OCI-LY1 (cell line): ENCODE measurements at regions not wholly inside any gene's neighbourhood (a gene's known extent, or its start where the extent isn't known, plus 50 kb on each side); places are given as distances from the start of the nearest gene placed in this dataset.

ENCODE experiments used
- H2AFZ ChIP-seq: fragments of 200-600 bp; sonication (generic), shearing (Covaris generic); 2 replicates; pipeline ENCODE4 v1.6.0; 2014; ENCODE audit warnings: antibody characterized with exemption, mild to moderate bottlenecking, low read length
- H3F3A ChIP-seq: fragments of 200-600 bp; sonication (generic), shearing (Covaris generic); 2 replicates; pipeline ENCODE4 v1.6.0; 2014; ENCODE audit warnings: mild to moderate bottlenecking, antibody characterized with exemption, low read length, moderate library complexity; ENCODE audit not compliant: insufficient read depth
- H3K27ac ChIP-seq: fragments of 200-600 bp; sonication (generic); 2 replicates; pipeline ENCODE4 v1.5.1; 2014; ENCODE audit warnings: low read length, mixed run types, mild to moderate bottlenecking, low read depth; ENCODE audit not compliant: poor library complexity, severe bottlenecking
- H3K27me3 ChIP-seq: fragments of 200-600 bp; sonication (generic); 2 replicates; pipeline ENCODE4 v1.6.0; 2014; ENCODE audit warnings: antibody characterized with exemption, mild to moderate bottlenecking, low read length, moderate library complexity; ENCODE audit not compliant: insufficient read depth
- H3K36me3 ChIP-seq: fragments of 200-600 bp; sonication (generic); 2 replicates; pipeline ENCODE4 v1.6.1; 2014; ENCODE audit warnings: mild to moderate bottlenecking, antibody characterized with exemption, low read length, moderate library complexity, mixed read lengths; ENCODE audit not compliant: insufficient read depth
- H3K4me1 ChIP-seq: fragments of 200-600 bp; sonication (generic); 2 replicates; pipeline ENCODE4 v1.5.1; 2014; ENCODE audit warnings: mild to moderate bottlenecking, low read length, moderate library complexity; ENCODE audit not compliant: insufficient read depth, severe bottlenecking
- H3K4me2 ChIP-seq: fragments of 200-600 bp; sonication (generic), shearing (Covaris generic); 2 replicates; pipeline ENCODE4 v1.6.1; 2014; ENCODE audit warnings: low read length
- H3K4me3 ChIP-seq: fragments of 200-600 bp; sonication (generic); 2 replicates; pipeline ENCODE4 v1.5.1; 2014; ENCODE audit warnings: low read length, low read depth, mild to moderate bottlenecking, mixed read lengths; ENCODE audit not compliant: poor library complexity, severe bottlenecking
- H3K79me2 ChIP-seq: fragments of 200-600 bp; shearing (Covaris generic); 2 replicates; pipeline ENCODE4 v1.6.1; 2016; ENCODE audit warnings: mixed run types, low read length, mixed read lengths; ENCODE audit not compliant: insufficient read depth
- H3K9ac ChIP-seq: fragments of 200-600 bp; sonication (generic), shearing (Covaris generic); 2 replicates; pipeline ENCODE4 v1.6.1; 2014; ENCODE audit warnings: mild to moderate bottlenecking, low read length, mixed read lengths
- H3K9me2 ChIP-seq: fragments of 200-600 bp; sonication (generic), shearing (Covaris generic); 2 replicates; pipeline ENCODE4 v1.6.1; 2014; ENCODE audit warnings: low read depth, mild to moderate bottlenecking, low read length, mixed read lengths
- H3K9me3 ChIP-seq: fragments of 200-600 bp; shearing (Covaris generic); 2 replicates; pipeline ENCODE4 v1.6.1; 2014; ENCODE audit warnings: low read length, mixed read lengths
- H4K20me1 ChIP-seq: fragments of 200-600 bp; sonication (generic), shearing (Covaris generic); 2 replicates; pipeline ENCODE4 v1.6.0; 2016; ENCODE audit warnings: mild to moderate bottlenecking, low read length; ENCODE audit not compliant: insufficient read depth
- EZH2 ChIP-seq: fragments of 200-600 bp; sonication (generic), shearing (Covaris generic); IDR thresholded peaks from 2 replicates; pipeline ENCODE4 v1.8.0; 2017; ENCODE audit warnings: borderline replicate concordance, mixed run types, mild to moderate bottlenecking, antibody characterized with exemption, low read length, moderate library complexity, mixed read lengths
- TF ChIP-seq, protein P1 (sequence below): fragments of 200-600 bp; sonication (generic), shearing (Covaris generic); IDR thresholded peaks from 2 replicates; pipeline ENCODE4 v1.5.1; 2017; ENCODE audit warnings: mild to moderate bottlenecking, antibody characterized with exemption, low read length, moderate library complexity, mixed read lengths

DNA sequence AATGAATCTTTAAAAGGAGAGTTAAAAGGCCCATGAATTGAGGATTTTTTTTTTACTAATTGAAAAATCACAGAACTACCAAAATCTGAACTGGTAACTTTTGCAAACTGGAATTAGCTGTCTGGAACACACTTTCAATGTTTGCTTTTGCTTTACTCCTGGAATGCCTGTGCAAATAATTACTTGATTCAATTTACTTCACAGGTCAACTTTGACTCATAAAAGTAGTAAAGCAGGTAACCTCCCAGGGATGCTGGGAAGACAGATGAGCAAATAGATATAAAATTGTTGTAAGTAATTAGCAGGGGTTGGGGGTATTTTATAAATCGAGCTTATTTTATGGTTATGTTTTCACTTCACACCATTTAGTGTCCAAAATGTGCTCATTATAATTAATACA, 398.3 kb upstream of the HNRNPA3 start:
- Histone ChIP-seq H3K9me3 (no peaks in the 10 kb centered on the region), H3K4me1 (no peaks in the 10 kb centered on the region), H3K4me3 (no peak overlapping the region), H3F3A (no peaks in the 10 kb centered on the region), H4K20me1 (no peaks in the 10 kb centered on the region), H3K27me3 (no peaks in the 10 kb centered on the region), H3K9ac (no peak overlapping the region), H3K4me2 (no peak overlapping the region), H3K36me3 (no peaks in the 10 kb centered on the region), H2AFZ (no peak overlapping the region), H3K9me2 (no peaks in the 10 kb centered on the region), H3K27ac (no peak overlapping the region), H3K79me2 (no peaks in the 10 kb centered on the region)
- TF ChIP-seq, protein P1, sequence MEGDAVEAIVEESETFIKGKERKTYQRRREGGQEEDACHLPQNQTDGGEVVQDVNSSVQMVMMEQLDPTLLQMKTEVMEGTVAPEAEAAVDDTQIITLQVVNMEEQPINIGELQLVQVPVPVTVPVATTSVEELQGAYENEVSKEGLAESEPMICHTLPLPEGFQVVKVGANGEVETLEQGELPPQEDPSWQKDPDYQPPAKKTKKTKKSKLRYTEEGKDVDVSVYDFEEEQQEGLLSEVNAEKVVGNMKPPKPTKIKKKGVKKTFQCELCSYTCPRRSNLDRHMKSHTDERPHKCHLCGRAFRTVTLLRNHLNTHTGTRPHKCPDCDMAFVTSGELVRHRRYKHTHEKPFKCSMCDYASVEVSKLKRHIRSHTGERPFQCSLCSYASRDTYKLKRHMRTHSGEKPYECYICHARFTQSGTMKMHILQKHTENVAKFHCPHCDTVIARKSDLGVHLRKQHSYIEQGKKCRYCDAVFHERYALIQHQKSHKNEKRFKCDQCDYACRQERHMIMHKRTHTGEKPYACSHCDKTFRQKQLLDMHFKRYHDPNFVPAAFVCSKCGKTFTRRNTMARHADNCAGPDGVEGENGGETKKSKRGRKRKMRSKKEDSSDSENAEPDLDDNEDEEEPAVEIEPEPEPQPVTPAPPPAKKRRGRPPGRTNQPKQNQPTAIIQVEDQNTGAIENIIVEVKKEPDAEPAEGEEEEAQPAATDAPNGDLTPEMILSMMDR = no peak
- TF ChIP-seq EZH2 = no peak

GRCh38 chr2:176814740-176815367, 397.7 kb upstream of the HNRNPA3 start:
- Histone ChIP-seq H3K79me2 (no peaks in the 10 kb centered on the region), H4K20me1 (no peaks in the 10 kb centered on the region), H3K9me3 (no peaks in the 10 kb centered on the region), H3K4me1 (no peaks in the 10 kb centered on the region), H3K4me3 (no peak overlapping the region), H3F3A (no peaks in the 10 kb centered on the region), H3K36me3 (no peaks in the 10 kb centered on the region), H3K27ac (no peak overlapping the region), H3K9me2 (no peaks in the 10 kb centered on the region), H3K4me2 (no peak overlapping the region), H2AFZ (no peak overlapping the region), H3K9ac (no peak overlapping the region), H3K27me3 (no peaks in the 10 kb centered on the region)
- no peak for TF ChIP-seq EZH2
- TF ChIP-seq, protein P1 = peak; percentile 34; the same call in 1 of the 2 replicates

DNA sequence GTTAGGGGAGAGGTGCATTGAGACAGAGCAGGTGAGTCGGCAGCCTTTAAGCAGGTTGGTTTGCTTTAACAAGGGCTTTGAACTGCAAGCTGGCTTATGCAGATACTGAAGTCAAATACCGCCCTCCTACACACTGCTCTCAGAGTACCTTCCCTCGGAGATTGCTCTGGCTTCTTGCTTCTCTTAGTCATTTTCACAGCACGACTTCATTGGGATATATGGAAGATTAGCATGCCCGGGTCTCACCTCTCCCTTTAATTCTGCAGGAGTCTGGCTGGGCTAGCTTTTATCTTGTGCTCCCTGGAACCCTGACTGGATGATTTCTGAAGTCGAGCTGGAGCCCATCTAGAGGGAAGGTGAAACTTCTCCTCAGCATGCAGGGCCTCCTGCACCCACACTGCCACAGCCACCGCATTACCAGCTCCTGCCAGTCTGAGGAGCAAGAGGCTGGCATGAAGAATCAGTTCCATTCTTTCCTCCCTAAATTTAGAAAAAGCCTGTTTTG, 395.5 kb upstream of the HNRNPA3 start:
- no peaks in the 10 kb centered on the region for H3K4me1 ChIP-seq
- no peaks in the 10 kb centered on the region for H3K9me3 ChIP-seq
- H3K27me3 ChIP-seq = 0 out of 2 replicates have a peak, but pooled peaks cover 6% of the 10 kb centered on the region
- no peak overlapping the region for H3K9ac ChIP-seq
- no peaks in the 10 kb centered on the region for H3K36me3 ChIP-seq
- H4K20me1 ChIP-seq = no peaks in the 10 kb centered on the region
- no peak overlapping the region for H3K4me3 ChIP-seq
- H3F3A ChIP-seq = no peaks in the 10 kb centered on the region
- no peak overlapping the region for H3K27ac ChIP-seq
- no peak overlapping the region for H3K4me2 ChIP-seq
- TF ChIP-seq EZH2 = no peak
- TF ChIP-seq, protein P1 = no peak
- no peak overlapping the region for H2AFZ ChIP-seq
- H3K9me2 ChIP-seq = no peaks in the 10 kb centered on the region
- no peaks in the 10 kb centered on the region for H3K79me2 ChIP-seq
